ENCODE measurements at regions not wholly inside any gene's neighbourhood (a gene's known extent, or its start where the extent isn't known, plus 50 kb on each side); places are given as distances from the start of the nearest gene placed in this dataset.

DNA sequence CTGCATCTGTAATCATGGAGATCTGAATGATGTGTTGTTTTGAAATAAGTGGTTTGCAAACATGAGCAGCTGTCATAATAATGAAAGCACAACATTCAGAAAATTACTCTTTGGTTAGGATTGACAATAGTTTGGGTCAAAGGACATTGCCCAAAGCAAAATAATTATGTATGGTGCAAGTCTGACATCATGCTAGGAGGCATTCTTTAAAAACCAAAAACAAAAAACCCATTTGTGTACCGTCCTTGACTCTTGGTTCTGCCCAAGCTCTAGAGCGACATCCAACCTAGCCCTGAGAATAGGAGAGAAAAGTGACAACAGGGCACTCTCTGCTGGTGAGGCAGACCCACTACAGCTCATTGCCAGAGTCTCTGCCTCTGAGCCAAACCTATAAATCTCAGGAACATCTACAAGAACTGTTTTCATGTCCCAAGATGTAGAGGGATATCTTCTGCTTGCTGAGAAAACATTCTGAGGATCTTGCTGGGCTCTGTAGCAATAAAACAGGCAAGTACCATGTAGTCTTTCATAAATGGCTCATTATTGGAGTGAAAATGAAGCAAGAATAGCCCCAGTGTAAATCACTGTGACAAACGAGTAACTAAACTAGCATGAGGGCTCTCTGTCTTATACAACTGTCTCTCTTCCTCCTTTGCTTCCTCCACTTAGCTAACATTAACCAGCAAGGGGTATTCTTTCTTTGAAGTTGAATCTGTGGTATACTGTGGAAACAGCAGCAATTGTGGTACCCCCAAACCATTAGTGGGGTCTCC, 266.8 kb upstream of the CXCR4 start:
- TF ChIP-seq EZH2 (IDR thresholded peaks at IDR 0.05; ENCODE audit: borderline replicate concordance, low read depth, low read length, severe bottlenecking) (no peak), CTCF (IDR thresholded peaks at IDR 0.05; ENCODE audit: borderline replicate concordance, extremely low read depth, low read length, poor library complexity, severe bottlenecking) (peak; percentile 85)

All from DND-41 (cell line).